ENCODE measurements at regions not wholly inside any gene's neighbourhood (a gene's known extent, or its start where the extent isn't known, plus 50 kb on each side); places are given as distances from the start of the nearest gene placed in this dataset.

GRCh38 chr11:41613326-41613725 is 153.9 kb upstream of the LRRC4C start:
- TF ChIP-seq CTCF (IDR thresholded peaks at IDR 0.05), result no peak
- no peak for TF ChIP-seq POLR2A (IDR thresholded peaks at IDR 0.05)
